ENCODE measurements at regions not wholly inside any gene's neighbourhood (a gene's known extent, or its start where the extent isn't known, plus 50 kb on each side); places are given as distances from the start of the nearest gene placed in this dataset.
"Not testable (repeated sequence)": the region's sequence is repeated elsewhere in the genome, so short reads cannot be mapped to it uniquely, and the experiment has no call there.

GRCh38 chr18:1150344-1150743 lies 245.7 kb downstream of the ADCYAP1 start:
- DNase-seq = no peak

- not testable (repeated sequence) for DNase-seq
Observed at GRCh38 chr18:1152958-1153357, 248.3 kb downstream of the ADCYAP1 start.

GRCh38 chr18:1173593-1173992 lies 268.9 kb downstream of the ADCYAP1 start:
- no peak for DNase-seq

GRCh38 chr18:1177232-1177631 lies 272.6 kb downstream of the ADCYAP1 start:
- no peak for DNase-seq

- DNase-seq = no peak
Observed at GRCh38 chr18:1191341-1191740, 286.7 kb downstream of the ADCYAP1 start.

GRCh38 chr18:1213126-1213525 lies 308.5 kb downstream of the ADCYAP1 start:
- DNase-seq = no peak

- no peak for DNase-seq
Observed at GRCh38 chr18:1222880-1223279, 318.2 kb downstream of the ADCYAP1 start.

GRCh38 chr18:1227025-1227424 lies 322.4 kb downstream of the ADCYAP1 start:
- no peak for DNase-seq

- no peak for DNase-seq
Observed at GRCh38 chr18:1229634-1230033, 325.0 kb downstream of the ADCYAP1 start.

GRCh38 chr18:1232867-1233266 lies 328.2 kb downstream of the ADCYAP1 start:
- DNase-seq = no peak

GRCh38 chr18:1240701-1241100 lies 336.0 kb downstream of the ADCYAP1 start:
- no peak for DNase-seq

GRCh38 chr18:1244397-1245122 lies 339.9 kb downstream of the ADCYAP1 start:
- no peak for DNase-seq

GRCh38 chr18:1246827-1247226 lies 342.2 kb downstream of the ADCYAP1 start:
- no peak for DNase-seq

- DNase-seq = no peak
Observed at GRCh38 chr18:1252534-1252933, 347.9 kb downstream of the ADCYAP1 start.

- DNase-seq = no peak
Observed at GRCh38 chr18:1252936-1253335, 348.3 kb downstream of the ADCYAP1 start.

GRCh38 chr18:1253827-1254226 lies 349.2 kb downstream of the ADCYAP1 start:
- DNase-seq = no peak

- no peak for DNase-seq
Observed at GRCh38 chr18:1261054-1261453, 356.4 kb downstream of the ADCYAP1 start.

GRCh38 chr18:1267021-1267420 lies 362.4 kb downstream of the ADCYAP1 start:
- no peak for DNase-seq

GRCh38 chr18:1270081-1270480 lies 365.4 kb downstream of the ADCYAP1 start:
- DNase-seq = no peak

- DNase-seq = no peak
Observed at GRCh38 chr18:1273469-1273868, 368.8 kb downstream of the ADCYAP1 start.

GRCh38 chr18:1292167-1292566 lies 387.5 kb downstream of the ADCYAP1 start:
- DNase-seq = no peak

- no peak for DNase-seq
Observed at GRCh38 chr18:1294229-1294628, 389.6 kb downstream of the ADCYAP1 start.

- DNase-seq = no peak
Observed at GRCh38 chr18:1296237-1296636, 391.6 kb downstream of the ADCYAP1 start.

- peak; percentile 3 for DNase-seq
Observed at GRCh38 chr18:1302861-1303260, 398.2 kb downstream of the ADCYAP1 start.

GRCh38 chr18:1304392-1304992 lies 399.8 kb downstream of the ADCYAP1 start:
- no peak for DNase-seq
